ENCODE measurements at regions not wholly inside any gene's neighbourhood (a gene's known extent, or its start where the extent isn't known, plus 50 kb on each side); places are given as distances from the start of the nearest gene placed in this dataset.

- TF ChIP-seq CTCF (IDR thresholded peaks at IDR 0.05; ENCODE audit: low read depth, low read length) = no peak
- TF ChIP-seq, protein P1, sequence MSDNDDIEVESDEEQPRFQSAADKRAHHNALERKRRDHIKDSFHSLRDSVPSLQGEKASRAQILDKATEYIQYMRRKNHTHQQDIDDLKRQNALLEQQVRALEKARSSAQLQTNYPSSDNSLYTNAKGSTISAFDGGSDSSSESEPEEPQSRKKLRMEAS (IDR thresholded peaks at IDR 0.05; ENCODE audit: low read depth, low read length) = no peak
Observed at GRCh38 chr4:114223580-114223979, 244.1 kb upstream of the ARSJ start.
